Stimulated activated naive CD8-positive, alpha-beta T cell treated with anti-CD3 and anti-CD28 coated beads, Interleukin-15, Interleukin-2, amounts not matched to agents 100 ng/mL and 50 ng/mL, for 24 hours (primary cell): ENCODE measurements at regions not wholly inside any gene's neighbourhood (a gene's known extent, or its start where the extent isn't known, plus 50 kb on each side); places are given as distances from the start of the nearest gene placed in this dataset.
"Not testable (repeated sequence)": the region's sequence is repeated elsewhere in the genome, so short reads cannot be mapped to it uniquely, and the experiment has no call there.

ENCODE experiments used
- H3K27ac Mint-ChIP-seq: one replicate; pipeline ENCODE4 v1.8.0; 2021; ENCODE audit warnings: mild to moderate bottlenecking, mixed read lengths
- H3K27me3 Mint-ChIP-seq: one replicate; pipeline ENCODE4 v1.8.0; 2021; ENCODE audit warnings: mixed read lengths
- H3K36me3 Mint-ChIP-seq: one replicate; pipeline ENCODE4 v1.8.0; 2021; ENCODE audit warnings: low read depth, mixed read lengths
- H3K4me1 Mint-ChIP-seq: one replicate; pipeline ENCODE4 v1.8.0; 2021; ENCODE audit warnings: low read depth, mixed read lengths
- H3K4me3 Mint-ChIP-seq: one replicate; pipeline ENCODE4 v1.8.0; 2021; ENCODE audit warnings: mild to moderate bottlenecking, mixed read lengths
- H3K9me3 Mint-ChIP-seq: one replicate; pipeline ENCODE4 v1.8.0; 2021; ENCODE audit warnings: mixed read lengths

- Mint-ChIP-seq H3K4me3 (peak overlapping the region; percentile 54), H3K27me3 (no peaks in the 10 kb centered on the region), H3K27ac (no peak overlapping the region), H3K9me3 (no peaks in the 10 kb centered on the region), H3K36me3 (peaks cover 3% of the 10 kb centered on the region), H3K4me1 (peaks cover 15% of the 10 kb centered on the region)
Observed at GRCh38 chr5:50501491-50502228, 60.6 kb upstream of the EMB start.

GRCh38 chr5:50513028-50513457, 72.0 kb upstream of the EMB start:
- H3K9me3 Mint-ChIP-seq, H3K27ac Mint-ChIP-seq, H3K4me1 Mint-ChIP-seq, H3K4me3 Mint-ChIP-seq, H3K36me3 Mint-ChIP-seq, H3K27me3 Mint-ChIP-seq: not testable (repeated sequence)

- not testable (repeated sequence) for H3K27ac Mint-ChIP-seq
Observed at GRCh38 chr5:50521060-50521459, 80.0 kb upstream of the EMB start.

GRCh38 chr5:50527514-50528060, 86.5 kb upstream of the EMB start:
- H3K27me3 Mint-ChIP-seq, H3K9me3 Mint-ChIP-seq, H3K4me1 Mint-ChIP-seq, H3K4me3 Mint-ChIP-seq, H3K36me3 Mint-ChIP-seq, H3K27ac Mint-ChIP-seq: not testable (repeated sequence)

More at GRCh38 chr5:50521060-50521459, 80.0 kb upstream of the EMB start:
- H3K27me3 Mint-ChIP-seq, H3K4me1 Mint-ChIP-seq, H3K36me3 Mint-ChIP-seq, H3K4me3 Mint-ChIP-seq, H3K9me3 Mint-ChIP-seq: not testable (repeated sequence)

- H3K4me1 Mint-ChIP-seq, result peaks cover 3% of the 10 kb centered on the region
- no peak overlapping the region for H3K27ac Mint-ChIP-seq
- no peaks in the 10 kb centered on the region for H3K9me3 Mint-ChIP-seq
- H3K36me3 Mint-ChIP-seq, result no peaks in the 10 kb centered on the region
- no peaks in the 10 kb centered on the region for H3K27me3 Mint-ChIP-seq
- no peak overlapping the region for H3K4me3 Mint-ChIP-seq
Observed at GRCh38 chr5:50535393-50535792, 94.3 kb upstream of the EMB start.

GRCh38 chr5:50537534-50537933, 96.4 kb upstream of the EMB start:
- not testable (repeated sequence) for H3K4me3 Mint-ChIP-seq, H3K9me3 Mint-ChIP-seq, H3K27ac Mint-ChIP-seq, H3K27me3 Mint-ChIP-seq, H3K36me3 Mint-ChIP-seq, H3K4me1 Mint-ChIP-seq

GRCh38 chr5:50547303-50547702, 106.2 kb upstream of the EMB start:
- no peak overlapping the region for H3K27ac Mint-ChIP-seq
- peaks cover 6% of the 10 kb centered on the region for H3K4me1 Mint-ChIP-seq
- no peaks in the 10 kb centered on the region for H3K36me3 Mint-ChIP-seq
- no peaks in the 10 kb centered on the region for H3K27me3 Mint-ChIP-seq
- peaks cover 7% of the 10 kb centered on the region for H3K9me3 Mint-ChIP-seq
- H3K4me3 Mint-ChIP-seq, result no peak overlapping the region

GRCh38 chr5:50550267-50550666, 109.2 kb upstream of the EMB start:
- H3K4me1 Mint-ChIP-seq, result peaks cover 19% of the 10 kb centered on the region
- H3K4me3 Mint-ChIP-seq, result no peak overlapping the region
- no peaks in the 10 kb centered on the region for H3K27me3 Mint-ChIP-seq
- H3K27ac Mint-ChIP-seq, result no peak overlapping the region
- H3K36me3 Mint-ChIP-seq, result no peaks in the 10 kb centered on the region
- H3K9me3 Mint-ChIP-seq, result no peaks in the 10 kb centered on the region

GRCh38 chr5:50550993-50551392, 109.9 kb upstream of the EMB start:
- Mint-ChIP-seq H3K4me1 (peaks cover 19% of the 10 kb centered on the region), H3K27ac (no peak overlapping the region), H3K9me3 (no peaks in the 10 kb centered on the region), H3K4me3 (no peak overlapping the region), H3K27me3 (no peaks in the 10 kb centered on the region), H3K36me3 (no peaks in the 10 kb centered on the region)

- Mint-ChIP-seq H3K27ac (no peak overlapping the region), H3K4me3 (no peak overlapping the region), H3K9me3 (no peaks in the 10 kb centered on the region), H3K36me3 (no peaks in the 10 kb centered on the region), H3K4me1 (peaks cover 13% of the 10 kb centered on the region), H3K27me3 (no peaks in the 10 kb centered on the region)
Observed at GRCh38 chr5:50553560-50553984, 112.5 kb upstream of the EMB start.

GRCh38 chr5:50558640-50559039, 107.8 kb upstream of the PARP8 start:
- not testable (repeated sequence) for H3K9me3 Mint-ChIP-seq, H3K36me3 Mint-ChIP-seq, H3K27me3 Mint-ChIP-seq, H3K4me3 Mint-ChIP-seq, H3K4me1 Mint-ChIP-seq, H3K27ac Mint-ChIP-seq

- Mint-ChIP-seq H3K36me3 (no peaks in the 10 kb centered on the region), H3K27me3 (no peaks in the 10 kb centered on the region), H3K27ac (no peak overlapping the region), H3K9me3 (no peaks in the 10 kb centered on the region), H3K4me1 (peaks cover 13% of the 10 kb centered on the region), H3K4me3 (no peak overlapping the region)
Observed at GRCh38 chr5:50559955-50560354, 106.5 kb upstream of the PARP8 start.

- Mint-ChIP-seq H3K27ac (no peak overlapping the region), H3K4me3 (no peak overlapping the region), H3K36me3 (no peaks in the 10 kb centered on the region), H3K4me1 (peaks cover 31% of the 10 kb centered on the region), H3K9me3 (peaks cover 9% of the 10 kb centered on the region), H3K27me3 (no peaks in the 10 kb centered on the region)
Observed at GRCh38 chr5:50562694-50563093, 103.7 kb upstream of the PARP8 start.

- Mint-ChIP-seq H3K27me3 (no peaks in the 10 kb centered on the region), H3K9me3 (peaks cover 21% of the 10 kb centered on the region), H3K4me1 (peaks cover 31% of the 10 kb centered on the region), H3K36me3 (peaks cover 5% of the 10 kb centered on the region), H3K4me3 (no peak overlapping the region), H3K27ac (no peak overlapping the region)
Observed at GRCh38 chr5:50564079-50564478, 102.4 kb upstream of the PARP8 start.

- H3K36me3 Mint-ChIP-seq, result peaks cover 5% of the 10 kb centered on the region
- H3K4me3 Mint-ChIP-seq, result no peak overlapping the region
- no peaks in the 10 kb centered on the region for H3K27me3 Mint-ChIP-seq
- peaks cover 26% of the 10 kb centered on the region for H3K9me3 Mint-ChIP-seq
- H3K27ac Mint-ChIP-seq, result no peak overlapping the region
- H3K4me1 Mint-ChIP-seq, result peaks cover 31% of the 10 kb centered on the region
Observed at GRCh38 chr5:50564558-50564957, 101.9 kb upstream of the PARP8 start.

- peaks cover 5% of the 10 kb centered on the region for H3K9me3 Mint-ChIP-seq
- H3K36me3 Mint-ChIP-seq, result no peaks in the 10 kb centered on the region
- no peaks in the 10 kb centered on the region for H3K27me3 Mint-ChIP-seq
- peaks cover 17% of the 10 kb centered on the region for H3K4me1 Mint-ChIP-seq
- no peak overlapping the region for H3K27ac Mint-ChIP-seq
- no peak overlapping the region for H3K4me3 Mint-ChIP-seq
Observed at GRCh38 chr5:50574121-50574520, 92.3 kb upstream of the PARP8 start.
